ENCODE measurements at regions not wholly inside any gene's neighbourhood (a gene's known extent, or its start where the extent isn't known, plus 50 kb on each side); places are given as distances from the start of the nearest gene placed in this dataset.

DNA sequence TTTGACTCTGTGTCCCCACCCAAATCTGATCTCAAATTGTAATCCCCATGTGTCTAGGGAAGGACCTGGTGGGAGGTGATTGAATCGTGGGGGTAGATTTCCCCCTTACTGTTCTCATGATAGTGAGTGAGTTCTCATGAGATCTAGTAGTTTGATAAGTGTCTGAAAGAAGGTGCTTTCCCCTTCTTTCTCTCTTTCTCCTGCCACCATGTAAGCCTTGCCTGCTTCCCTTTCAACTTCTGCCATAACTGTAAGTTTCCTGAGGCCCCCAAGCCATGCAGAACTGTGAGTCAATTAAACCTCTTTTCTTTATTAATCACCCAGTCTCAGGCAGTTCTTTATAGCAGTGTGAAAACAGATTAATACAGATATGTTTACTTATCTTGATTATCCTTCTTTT lies 266.5 kb upstream of the GYPC start:
- no peaks in the 10 kb centered on the region for H3K9me3 ChIP-seq (ENCODE audit: control insufficient read depth in 3 of 3, low read length in 3 of 3)
- no peaks in the 10 kb centered on the region for H3K27me3 ChIP-seq (ENCODE audit: control insufficient read depth in 3 of 3, insufficient read depth in 3 of 3, low read length in 3 of 3)
- H3K4me3 ChIP-seq (ENCODE audit: low read length in 3 of 3) = no peak overlapping the region
- H3K9ac ChIP-seq (ENCODE audit: low read depth in 1 of 3, low read length in 3 of 3) = no peak overlapping the region
- no peak overlapping the region for H3K27ac ChIP-seq (ENCODE audit: low read depth, low read length)
- no peaks in the 10 kb centered on the region for H3K4me1 ChIP-seq (ENCODE audit: control insufficient read depth in 3 of 3, insufficient read depth in 3 of 3, low read length in 3 of 3)
- H3K36me3 ChIP-seq (ENCODE audit: control insufficient read depth in 3 of 3, insufficient read depth in 3 of 3, low read length in 3 of 3) = no peaks in the 10 kb centered on the region

- no peaks in the 10 kb centered on the region for H3K27me3 ChIP-seq (ENCODE audit: control insufficient read depth in 3 of 3, insufficient read depth in 3 of 3, low read length in 3 of 3)
- no peaks in the 10 kb centered on the region for H3K4me1 ChIP-seq (ENCODE audit: control insufficient read depth in 3 of 3, insufficient read depth in 3 of 3, low read length in 3 of 3)
- no peaks in the 10 kb centered on the region for H3K36me3 ChIP-seq (ENCODE audit: control insufficient read depth in 3 of 3, insufficient read depth in 3 of 3, low read length in 3 of 3)
- H3K9ac ChIP-seq (ENCODE audit: low read depth in 1 of 3, low read length in 3 of 3) = no peak overlapping the region
- H3K4me3 ChIP-seq (ENCODE audit: low read length in 3 of 3) = no peak overlapping the region
- no peaks in the 10 kb centered on the region for H3K9me3 ChIP-seq (ENCODE audit: control insufficient read depth in 3 of 3, low read length in 3 of 3)
- H3K27ac ChIP-seq (ENCODE audit: low read depth, low read length) = no peak overlapping the region
Measured at GRCh38 chr2:126392889-126393288, 263.1 kb upstream of the GYPC start.

DNA sequence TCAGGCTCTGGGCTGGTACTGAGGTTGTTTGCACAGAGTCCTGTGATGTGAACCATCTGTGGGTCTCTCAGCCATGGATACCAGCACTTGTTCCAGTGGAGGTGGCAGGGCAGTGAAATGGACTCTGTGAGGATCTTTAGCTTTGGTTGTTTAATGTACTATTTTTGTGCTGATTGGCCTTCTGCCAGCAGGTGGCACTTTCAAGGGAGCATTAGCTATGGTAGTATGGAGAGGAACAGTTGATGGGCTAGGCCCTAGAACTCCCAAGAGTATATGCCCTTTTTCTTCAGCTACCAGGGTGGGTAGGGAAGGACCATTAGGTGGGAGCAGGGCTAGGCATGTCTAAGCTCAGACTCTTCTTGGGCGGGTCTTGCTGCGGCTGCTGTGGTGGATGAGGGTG lies 257.0 kb upstream of the GYPC start:
- Histone ChIP-seq H3K36me3 (ENCODE audit: control insufficient read depth in 3 of 3, insufficient read depth in 3 of 3, low read length in 3 of 3) (no peaks in the 10 kb centered on the region), H3K27me3 (ENCODE audit: control insufficient read depth in 3 of 3, insufficient read depth in 3 of 3, low read length in 3 of 3) (no peaks in the 10 kb centered on the region), H3K9ac (ENCODE audit: low read depth in 1 of 3, low read length in 3 of 3) (no peak overlapping the region), H3K27ac (ENCODE audit: low read depth, low read length) (no peak overlapping the region), H3K9me3 (ENCODE audit: control insufficient read depth in 3 of 3, low read length in 3 of 3) (peaks cover 0 to 3% (median 0%) of the 10 kb centered on the region in 3 donors), H3K4me1 (ENCODE audit: control insufficient read depth in 3 of 3, insufficient read depth in 3 of 3, low read length in 3 of 3) (no peaks in the 10 kb centered on the region), H3K4me3 (ENCODE audit: low read length in 3 of 3) (no peak overlapping the region)

- no peak overlapping the region for H3K4me3 ChIP-seq (ENCODE audit: low read length in 3 of 3)
- no peak overlapping the region for H3K27ac ChIP-seq (ENCODE audit: low read depth, low read length)
Measured at GRCh38 chr2:126403039-126403628, 252.8 kb upstream of the GYPC start.

GRCh38 chr2:126406267-126406666 lies 249.7 kb upstream of the GYPC start:
- H3K36me3 ChIP-seq (ENCODE audit: control insufficient read depth in 3 of 3, insufficient read depth in 3 of 3, low read length in 3 of 3) = no peaks in the 10 kb centered on the region
- no peaks in the 10 kb centered on the region for H3K4me1 ChIP-seq (ENCODE audit: control insufficient read depth in 3 of 3, insufficient read depth in 3 of 3, low read length in 3 of 3)
- no peaks in the 10 kb centered on the region for H3K9me3 ChIP-seq (ENCODE audit: control insufficient read depth in 3 of 3, low read length in 3 of 3)
- H3K27me3 ChIP-seq (ENCODE audit: control insufficient read depth in 3 of 3, insufficient read depth in 3 of 3, low read length in 3 of 3) = peaks cover 0 to 3% (median 0%) of the 10 kb centered on the region in 3 donors
- H3K27ac ChIP-seq (ENCODE audit: low read depth, low read length) = no peak overlapping the region
- H3K4me3 ChIP-seq (ENCODE audit: low read length in 3 of 3) = no peak overlapping the region
- H3K9ac ChIP-seq (ENCODE audit: low read depth in 1 of 3, low read length in 3 of 3) = no peak overlapping the region

More at GRCh38 chr2:126403039-126403628, 252.8 kb upstream of the GYPC start:
- H3K4me1 ChIP-seq (ENCODE audit: control insufficient read depth in 3 of 3, insufficient read depth in 3 of 3, low read length in 3 of 3) = no peaks in the 10 kb centered on the region
- no peaks in the 10 kb centered on the region for H3K27me3 ChIP-seq (ENCODE audit: control insufficient read depth in 3 of 3, insufficient read depth in 3 of 3, low read length in 3 of 3)
- peaks cover 0 to 3% (median 0%) of the 10 kb centered on the region in 3 donors for H3K9me3 ChIP-seq (ENCODE audit: control insufficient read depth in 3 of 3, low read length in 3 of 3)
- no peak overlapping the region for H3K9ac ChIP-seq (ENCODE audit: low read depth in 1 of 3, low read length in 3 of 3)
- no peaks in the 10 kb centered on the region for H3K36me3 ChIP-seq (ENCODE audit: control insufficient read depth in 3 of 3, insufficient read depth in 3 of 3, low read length in 3 of 3)

DNA sequence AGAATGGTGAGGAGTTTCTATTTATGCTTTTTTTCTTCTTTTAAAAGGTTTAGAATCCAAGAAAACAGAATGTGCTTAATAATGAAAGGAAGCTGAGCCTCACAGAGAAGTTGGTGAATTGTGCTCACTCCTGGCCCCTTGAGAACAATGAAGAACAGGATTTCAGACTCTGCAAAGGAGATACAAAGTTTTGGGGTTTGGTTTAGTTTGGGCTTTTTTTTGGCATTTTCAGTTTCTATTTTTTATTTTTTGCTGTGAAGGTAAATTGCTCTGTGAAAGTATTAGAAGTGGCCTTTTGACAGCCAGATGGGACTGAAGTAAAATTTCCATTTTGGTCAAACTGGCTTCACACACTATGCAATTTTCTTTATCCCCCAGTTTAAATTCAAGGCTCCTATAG lies 247.3 kb upstream of the GYPC start:
- H3K27ac ChIP-seq (ENCODE audit: low read depth, low read length) = no peak overlapping the region
- no peaks in the 10 kb centered on the region for H3K4me1 ChIP-seq (ENCODE audit: control insufficient read depth in 3 of 3, insufficient read depth in 3 of 3, low read length in 3 of 3)
- no peak overlapping the region for H3K4me3 ChIP-seq (ENCODE audit: low read length in 3 of 3)
- peaks cover 0 to 3% (median 0%) of the 10 kb centered on the region in 3 donors for H3K27me3 ChIP-seq (ENCODE audit: control insufficient read depth in 3 of 3, insufficient read depth in 3 of 3, low read length in 3 of 3)
- no peaks in the 10 kb centered on the region for H3K36me3 ChIP-seq (ENCODE audit: control insufficient read depth in 3 of 3, insufficient read depth in 3 of 3, low read length in 3 of 3)
- H3K9me3 ChIP-seq (ENCODE audit: control insufficient read depth in 3 of 3, low read length in 3 of 3) = no peaks in the 10 kb centered on the region
- no peak overlapping the region for H3K9ac ChIP-seq (ENCODE audit: low read depth in 1 of 3, low read length in 3 of 3)

GRCh38 chr2:126409850-126410249 lies 246.1 kb upstream of the GYPC start:
- Histone ChIP-seq H3K27me3 (ENCODE audit: control insufficient read depth in 3 of 3, insufficient read depth in 3 of 3, low read length in 3 of 3) (peaks cover 0 to 3% (median 0%) of the 10 kb centered on the region in 3 donors), H3K27ac (ENCODE audit: low read depth, low read length) (no peak overlapping the region), H3K36me3 (ENCODE audit: control insufficient read depth in 3 of 3, insufficient read depth in 3 of 3, low read length in 3 of 3) (no peaks in the 10 kb centered on the region), H3K4me3 (ENCODE audit: low read length in 3 of 3) (no peak overlapping the region), H3K4me1 (ENCODE audit: control insufficient read depth in 3 of 3, insufficient read depth in 3 of 3, low read length in 3 of 3) (no peaks in the 10 kb centered on the region), H3K9me3 (ENCODE audit: control insufficient read depth in 3 of 3, low read length in 3 of 3) (no peaks in the 10 kb centered on the region), H3K9ac (ENCODE audit: low read depth in 1 of 3, low read length in 3 of 3) (no peak overlapping the region)

DNA sequence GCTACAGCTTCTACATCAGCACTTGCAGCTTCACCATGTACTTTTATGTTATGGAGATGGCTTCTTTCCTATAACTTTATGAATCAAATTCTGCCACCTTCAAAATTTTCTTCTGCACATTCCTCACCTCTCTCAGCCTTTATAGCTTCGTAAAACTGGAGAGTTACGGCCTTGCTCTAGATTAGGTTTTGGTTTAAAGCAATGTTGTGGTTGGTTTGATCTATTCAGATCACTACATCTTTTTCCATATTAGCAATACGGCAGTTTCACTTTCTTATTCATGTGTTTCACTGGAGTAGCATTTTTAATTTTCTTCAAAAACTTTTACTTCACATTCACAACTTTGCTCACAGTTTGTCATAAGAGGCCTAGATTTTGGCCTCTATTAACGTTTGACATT lies 242.9 kb upstream of the GYPC start:
- Histone ChIP-seq H3K9ac (ENCODE audit: low read depth in 1 of 3, low read length in 3 of 3) (no peak overlapping the region), H3K4me3 (ENCODE audit: low read length in 3 of 3) (no peak overlapping the region), H3K36me3 (ENCODE audit: control insufficient read depth in 3 of 3, insufficient read depth in 3 of 3, low read length in 3 of 3) (no peaks in the 10 kb centered on the region), H3K27ac (ENCODE audit: low read depth, low read length) (no peak overlapping the region), H3K4me1 (ENCODE audit: control insufficient read depth in 3 of 3, insufficient read depth in 3 of 3, low read length in 3 of 3) (no peaks in the 10 kb centered on the region), H3K27me3 (ENCODE audit: control insufficient read depth in 3 of 3, insufficient read depth in 3 of 3, low read length in 3 of 3) (peaks cover 0 to 3% (median 0%) of the 10 kb centered on the region in 3 donors), H3K9me3 (ENCODE audit: control insufficient read depth in 3 of 3, low read length in 3 of 3) (no peaks in the 10 kb centered on the region)

DNA sequence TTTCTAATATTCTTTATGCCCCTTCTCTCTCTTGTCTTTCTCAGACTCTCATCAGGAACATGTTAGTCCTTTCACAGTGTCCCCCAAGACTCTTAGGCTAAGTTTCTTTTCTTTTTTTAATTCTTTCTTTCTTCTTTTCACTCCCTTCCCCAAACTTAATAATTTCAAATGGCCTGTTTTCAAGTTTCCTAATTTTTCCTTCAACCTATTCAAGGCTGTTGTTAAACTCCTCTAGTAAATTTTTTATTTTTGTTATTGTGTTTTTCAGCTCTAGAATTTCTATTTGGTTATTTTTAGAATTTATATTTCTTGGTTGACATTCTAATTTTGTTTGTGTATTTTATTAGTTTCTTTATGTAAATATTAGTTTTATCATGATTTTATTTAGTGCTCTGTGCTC lies 236.6 kb upstream of the GYPC start:
- H3K4me3 ChIP-seq (ENCODE audit: low read length in 3 of 3) = no peak overlapping the region
- H3K4me1 ChIP-seq (ENCODE audit: control insufficient read depth in 3 of 3, insufficient read depth in 3 of 3, low read length in 3 of 3) = no peaks in the 10 kb centered on the region
- H3K27ac ChIP-seq (ENCODE audit: low read depth, low read length) = no peak overlapping the region
- H3K27me3 ChIP-seq (ENCODE audit: control insufficient read depth in 3 of 3, insufficient read depth in 3 of 3, low read length in 3 of 3) = no peaks in the 10 kb centered on the region
- H3K36me3 ChIP-seq (ENCODE audit: control insufficient read depth in 3 of 3, insufficient read depth in 3 of 3, low read length in 3 of 3) = no peaks in the 10 kb centered on the region
- peaks cover 0 to 3% (median 0%) of the 10 kb centered on the region in 3 donors for H3K9me3 ChIP-seq (ENCODE audit: control insufficient read depth in 3 of 3, low read length in 3 of 3)
- H3K9ac ChIP-seq (ENCODE audit: low read depth in 1 of 3, low read length in 3 of 3) = no peak overlapping the region

DNA sequence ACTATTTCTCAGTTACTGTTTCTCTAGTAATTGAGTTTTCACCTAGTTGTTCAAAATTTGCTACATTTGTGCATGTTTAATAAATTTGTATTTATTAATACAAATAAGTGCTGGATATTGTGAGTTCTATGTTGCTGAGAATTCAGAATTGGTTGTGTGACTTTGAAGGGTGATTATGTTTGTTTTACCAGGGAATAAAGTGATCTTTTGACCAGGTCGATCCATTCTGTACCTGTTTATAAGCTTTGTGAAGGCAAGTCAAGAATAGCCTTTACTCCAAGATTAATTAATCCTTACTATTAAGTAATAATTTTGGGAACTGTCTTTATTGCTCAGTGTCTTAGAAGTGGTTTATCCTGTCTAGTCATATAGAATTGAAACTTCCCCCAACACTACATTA lies 230.0 kb upstream of the GYPC start:
- Histone ChIP-seq H3K4me1 (ENCODE audit: control insufficient read depth in 3 of 3, insufficient read depth in 3 of 3, low read length in 3 of 3) (no peaks in the 10 kb centered on the region), H3K36me3 (ENCODE audit: control insufficient read depth in 3 of 3, insufficient read depth in 3 of 3, low read length in 3 of 3) (no peaks in the 10 kb centered on the region), H3K9me3 (ENCODE audit: control insufficient read depth in 3 of 3, low read length in 3 of 3) (peaks cover 0 to 3% (median 3%) of the 10 kb centered on the region in 3 donors), H3K27ac (ENCODE audit: low read depth, low read length) (no peak overlapping the region), H3K4me3 (ENCODE audit: low read length in 3 of 3) (no peak overlapping the region), H3K9ac (ENCODE audit: low read depth in 1 of 3, low read length in 3 of 3) (no peak overlapping the region), H3K27me3 (ENCODE audit: control insufficient read depth in 3 of 3, insufficient read depth in 3 of 3, low read length in 3 of 3) (peaks cover 0 to 4% (median 0%) of the 10 kb centered on the region in 3 donors)
